Ovary (tissue), 3 donors: ENCODE measurements at regions not wholly inside any gene's neighbourhood (a gene's known extent, or its start where the extent isn't known, plus 50 kb on each side); places are given as distances from the start of the nearest gene placed in this dataset.

Experiments
- EP300 ChIP-seq: sonication (generic); formaldehyde crosslinking; IDR thresholded peaks from one replicate; pipeline ENCODE4 v1.6.1; 2017; ENCODE audit warnings: antibody characterized with exemption
- POLR2A ChIP-seq: fragments of 450-650 bp; IDR thresholded peaks from one replicate; pipeline ENCODE4 v1.6.1; 2017; ENCODE audit warnings: antibody characterized with exemption, mild to moderate bottlenecking, moderate library complexity
- TF ChIP-seq, protein P1 (sequence below), 3 donors: fragments of 450-650 bp in 2 of 3; fragments of 200-600 bp in 1 of 3; IDR thresholded peaks; one replicate each; pipeline versions ENCODE4 v1.5.1 to v1.8.0; 2016 to 2022; ENCODE audit warnings: antibody characterized with exemption in 3 of 3, mild to moderate bottlenecking in 1 of 3
- donor health status: DM: no; HTN: no; CAD: no.

DNA sequence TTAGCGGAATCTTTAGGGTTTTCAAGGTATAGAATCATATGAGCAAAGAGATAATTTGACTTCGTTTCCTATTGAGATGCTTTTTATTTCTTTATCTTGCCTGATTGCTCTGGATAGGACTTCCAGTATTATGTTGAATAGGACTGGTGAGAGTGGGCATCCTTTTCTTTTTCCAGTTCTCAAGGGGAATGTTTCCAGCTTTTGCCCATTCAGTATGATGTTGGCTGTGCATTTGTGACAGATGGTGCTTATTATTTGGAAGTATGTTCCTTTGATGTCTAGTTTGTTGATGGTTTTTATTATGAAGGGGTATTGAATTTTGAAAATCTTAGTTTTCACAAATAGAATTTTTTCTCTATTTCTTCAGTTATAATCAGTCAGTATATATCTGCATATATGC lies 656.6 kb upstream of the MAP3K7 start:
- TF ChIP-seq POLR2A: no peak
- TF ChIP-seq, protein P1, sequence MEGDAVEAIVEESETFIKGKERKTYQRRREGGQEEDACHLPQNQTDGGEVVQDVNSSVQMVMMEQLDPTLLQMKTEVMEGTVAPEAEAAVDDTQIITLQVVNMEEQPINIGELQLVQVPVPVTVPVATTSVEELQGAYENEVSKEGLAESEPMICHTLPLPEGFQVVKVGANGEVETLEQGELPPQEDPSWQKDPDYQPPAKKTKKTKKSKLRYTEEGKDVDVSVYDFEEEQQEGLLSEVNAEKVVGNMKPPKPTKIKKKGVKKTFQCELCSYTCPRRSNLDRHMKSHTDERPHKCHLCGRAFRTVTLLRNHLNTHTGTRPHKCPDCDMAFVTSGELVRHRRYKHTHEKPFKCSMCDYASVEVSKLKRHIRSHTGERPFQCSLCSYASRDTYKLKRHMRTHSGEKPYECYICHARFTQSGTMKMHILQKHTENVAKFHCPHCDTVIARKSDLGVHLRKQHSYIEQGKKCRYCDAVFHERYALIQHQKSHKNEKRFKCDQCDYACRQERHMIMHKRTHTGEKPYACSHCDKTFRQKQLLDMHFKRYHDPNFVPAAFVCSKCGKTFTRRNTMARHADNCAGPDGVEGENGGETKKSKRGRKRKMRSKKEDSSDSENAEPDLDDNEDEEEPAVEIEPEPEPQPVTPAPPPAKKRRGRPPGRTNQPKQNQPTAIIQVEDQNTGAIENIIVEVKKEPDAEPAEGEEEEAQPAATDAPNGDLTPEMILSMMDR (IDR thresholded peaks at IDR 0.05): no peak
- no peak for TF ChIP-seq EP300
